Stimulated activated CD8-positive, alpha-beta memory T cell treated with anti-CD3 and anti-CD28 coated beads, Interleukin-15, amount 100 ng/mL, for 48 hours (primary cell): ENCODE measurements at regions not wholly inside any gene's neighbourhood (a gene's known extent, or its start where the extent isn't known, plus 50 kb on each side); places are given as distances from the start of the nearest gene placed in this dataset.

Source experiments
- DNase-seq, 2 donors: peaks; one replicate each; pipeline ENCODE4 v3.0.0-alpha.2; 2020; ENCODE audit warnings: low read depth in 2 of 2

GRCh38 chr1:30332116-30333094, 391.0 kb downstream of the MATN1 start:
- no peak for DNase-seq

GRCh38 chr1:30331415-30332065, 391.8 kb downstream of the MATN1 start:
- no peak for DNase-seq

- no peak for DNase-seq
Observed at GRCh38 chr1:30330644-30331043, 392.7 kb downstream of the MATN1 start.

- DNase-seq: no peak
Observed at GRCh38 chr1:30329802-30330557, 393.4 kb downstream of the MATN1 start.

- no peak for DNase-seq
Observed at GRCh38 chr1:30329263-30329753, 394.1 kb downstream of the MATN1 start.

- no peak for DNase-seq
Observed at GRCh38 chr1:30328401-30329262, 394.8 kb downstream of the MATN1 start.

GRCh38 chr1:30328100-30328370, 395.4 kb downstream of the MATN1 start:
- DNase-seq: no peak

GRCh38 chr1:30327370-30328099, 395.9 kb downstream of the MATN1 start:
- no peak for DNase-seq

GRCh38 chr1:30325999-30326398, 397.4 kb downstream of the MATN1 start:
- DNase-seq: no peak

GRCh38 chr1:30325085-30325935, 398.1 kb downstream of the MATN1 start:
- DNase-seq: no peak

GRCh38 chr1:30324251-30325084, 398.9 kb downstream of the MATN1 start:
- no peak for DNase-seq

GRCh38 chr1:30323841-30324240, 399.5 kb downstream of the MATN1 start:
- DNase-seq: no peak

GRCh38 chr1:30323352-30323751, 400.0 kb downstream of the MATN1 start:
- no peak for DNase-seq

GRCh38 chr1:30322859-30323257, 400.5 kb downstream of the MATN1 start:
- no peak for DNase-seq

- no peak for DNase-seq
Observed at GRCh38 chr1:30321996-30322858, 401.2 kb downstream of the MATN1 start.

GRCh38 chr1:30321246-30321910, 402.0 kb downstream of the MATN1 start:
- DNase-seq: no peak

- no peak for DNase-seq
Observed at GRCh38 chr1:30320581-30320890, 402.8 kb downstream of the MATN1 start.
